ENCODE measurements at regions not wholly inside any gene's neighbourhood (a gene's known extent, or its start where the extent isn't known, plus 50 kb on each side); places are given as distances from the start of the nearest gene placed in this dataset.

DNA sequence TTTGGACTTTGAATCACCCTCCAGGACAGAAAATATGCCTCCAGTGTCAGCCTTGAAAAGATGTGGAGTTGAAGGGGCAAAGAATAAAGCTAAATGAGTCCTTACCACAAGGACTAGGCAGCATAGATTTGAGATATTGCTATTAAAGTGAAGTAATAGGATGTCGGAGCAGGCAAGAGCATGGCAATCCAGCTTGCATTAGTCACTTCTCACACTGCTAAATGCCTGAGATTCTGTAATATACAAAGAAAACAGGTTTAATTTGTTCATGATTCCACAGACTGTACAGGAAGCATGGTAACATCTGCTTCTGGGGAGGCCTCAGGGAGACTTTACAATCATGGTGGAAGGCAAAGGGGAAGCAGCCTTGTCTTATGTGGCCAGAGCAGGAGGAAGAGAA, 109.8 kb upstream of the PCDH7 start:
- DNase-seq, result no peak

DNA sequence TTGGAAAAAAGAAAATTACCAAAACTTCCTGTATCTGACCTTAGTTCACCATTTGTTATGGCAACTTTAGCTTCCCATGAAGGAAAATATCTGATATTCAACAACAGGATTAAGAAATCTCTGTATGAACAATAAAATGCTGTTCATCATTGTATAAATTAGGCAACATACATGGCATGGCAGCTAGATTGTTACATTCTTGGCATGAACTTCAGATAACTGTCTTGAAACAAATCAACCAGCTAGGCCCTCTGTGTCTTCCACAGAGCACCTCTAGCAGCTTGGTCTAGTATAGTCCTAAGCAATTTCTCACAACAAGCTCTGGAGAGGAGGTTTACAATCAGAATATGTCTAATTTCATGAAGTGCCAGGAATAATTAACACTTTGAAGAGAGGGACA, 105.4 kb upstream of the PCDH7 start:
- no peak for DNase-seq

DNA sequence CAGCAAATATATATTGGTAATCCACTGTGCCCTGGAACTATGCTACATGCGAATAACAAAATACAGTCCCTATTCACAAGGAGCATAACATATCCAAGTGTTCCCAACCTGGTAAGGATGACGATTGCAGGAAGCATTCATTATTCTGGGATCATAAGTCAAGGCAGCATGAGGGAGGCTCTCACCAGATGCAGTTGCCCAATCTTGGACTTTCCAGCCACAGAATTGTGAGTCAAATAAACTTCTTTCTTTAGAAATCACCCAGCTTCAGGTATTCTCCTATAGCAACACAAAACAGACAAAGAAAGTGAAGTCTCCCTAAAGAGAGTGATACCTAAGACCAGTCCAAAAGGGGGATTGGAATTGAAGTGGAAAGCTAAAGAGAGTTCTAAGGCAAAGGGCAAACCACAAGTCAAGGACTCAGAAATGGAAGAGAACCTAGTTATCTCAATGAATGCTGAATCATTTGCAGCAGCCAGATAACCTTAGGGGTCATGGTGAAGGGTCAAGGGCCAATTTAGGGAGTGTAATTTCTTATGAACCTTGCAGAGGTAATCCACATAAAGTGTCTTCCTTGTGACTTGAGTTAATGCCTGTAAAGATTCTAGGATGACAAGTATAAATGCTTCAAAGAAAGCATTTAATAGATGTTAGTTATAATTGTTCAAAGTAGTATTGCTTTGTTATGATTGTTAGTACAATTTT, 103.1 kb upstream of the PCDH7 start:
- DNase-seq, result no peak

DNA sequence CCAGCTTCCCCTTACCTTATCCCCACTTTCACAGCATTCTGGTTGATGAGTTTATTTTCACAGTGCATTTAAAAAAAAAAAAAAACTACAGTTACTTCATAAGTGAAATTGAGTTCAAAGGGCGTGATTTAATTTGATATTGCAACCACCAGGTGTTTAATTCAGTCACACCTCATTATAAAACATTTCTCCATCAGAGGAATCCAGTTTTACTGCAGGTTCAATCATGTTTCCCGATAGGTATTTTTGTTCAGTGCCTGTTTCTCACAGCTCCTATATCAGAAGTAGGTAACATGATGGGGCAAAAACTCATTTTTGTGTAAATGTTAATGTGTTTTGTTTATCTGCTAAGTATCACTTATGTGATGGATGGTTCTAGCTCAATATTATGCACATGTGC, 102.3 kb upstream of the PCDH7 start:
- no peak for DNase-seq

DNA sequence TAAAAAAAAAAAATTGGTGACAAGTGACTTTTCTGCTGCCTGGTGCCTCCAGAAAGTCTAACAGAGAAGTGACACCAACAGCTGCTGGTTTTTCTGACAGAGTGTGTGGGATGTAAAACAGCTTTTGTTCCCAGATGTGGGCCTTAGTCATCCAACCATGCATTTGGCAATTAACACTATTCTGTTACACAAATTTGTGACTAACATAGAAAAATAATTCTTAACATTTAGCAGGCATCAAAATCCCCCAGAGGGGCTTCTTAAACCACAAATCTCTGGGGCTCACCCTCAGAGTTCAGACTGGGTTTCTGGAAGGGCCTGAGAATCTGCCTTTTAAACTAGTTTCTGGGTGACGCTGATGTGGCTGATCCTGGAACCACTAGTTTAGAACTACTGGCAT, 100.5 kb upstream of the PCDH7 start:
- DNase-seq, result no peak

DNA sequence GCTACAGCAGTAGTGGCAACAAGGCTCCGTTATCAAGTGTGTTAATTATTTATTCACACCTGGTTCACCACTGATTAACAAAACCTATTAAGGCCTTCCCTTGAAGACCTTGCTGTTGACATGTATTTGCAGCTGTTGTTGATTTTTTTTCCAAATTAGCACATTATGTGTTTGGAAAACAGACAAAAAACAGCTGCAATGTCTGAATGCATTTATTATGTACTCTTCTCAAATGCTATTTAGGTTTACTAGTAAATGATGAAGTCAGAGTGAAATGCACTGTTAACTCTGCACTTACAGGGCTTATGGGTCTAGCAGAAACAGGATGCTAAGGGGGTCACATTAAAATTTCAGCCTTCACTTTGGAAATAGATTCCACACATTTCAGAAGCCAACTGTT, 99.5 kb upstream of the PCDH7 start:
- no peak for DNase-seq

DNA sequence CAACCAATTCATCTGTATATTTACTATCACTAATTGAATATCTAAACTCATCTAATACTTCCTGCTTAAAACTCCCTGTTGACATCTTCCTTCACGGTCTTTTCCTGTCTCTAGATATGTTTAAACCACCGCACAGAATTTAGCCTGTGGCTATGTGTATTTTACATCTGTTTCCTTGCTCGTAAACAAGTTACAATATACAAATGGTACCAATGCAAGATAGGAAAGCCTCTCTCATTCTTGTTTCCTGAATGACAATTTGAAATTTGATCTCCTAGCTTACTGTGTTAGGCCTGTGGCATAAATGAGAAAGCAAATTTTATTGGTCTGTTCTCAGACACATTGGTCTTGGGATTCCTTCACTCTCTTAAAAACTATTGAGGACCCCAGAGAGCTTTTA, 89.7 kb upstream of the PCDH7 start:
- DNase-seq, result no peak

DNA sequence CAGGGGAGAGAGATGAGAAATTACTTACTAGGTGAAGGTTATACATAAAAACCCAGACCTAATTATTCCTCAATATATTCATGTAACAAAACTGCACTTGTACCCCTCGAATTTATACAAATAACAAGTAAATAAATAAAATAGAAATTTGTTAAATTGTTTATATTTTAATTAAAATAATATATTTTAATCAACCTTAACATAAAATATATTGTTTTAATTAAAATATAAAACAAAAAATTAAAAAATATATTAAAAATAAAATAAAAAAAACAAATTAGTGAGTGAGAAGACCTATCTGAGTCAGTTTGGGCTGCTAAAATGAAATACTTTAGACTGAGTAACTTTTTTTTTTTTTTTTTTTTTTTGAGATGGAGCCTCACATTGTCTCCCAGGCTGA, 87.4 kb upstream of the PCDH7 start:
- DNase-seq, result no peak

DNA sequence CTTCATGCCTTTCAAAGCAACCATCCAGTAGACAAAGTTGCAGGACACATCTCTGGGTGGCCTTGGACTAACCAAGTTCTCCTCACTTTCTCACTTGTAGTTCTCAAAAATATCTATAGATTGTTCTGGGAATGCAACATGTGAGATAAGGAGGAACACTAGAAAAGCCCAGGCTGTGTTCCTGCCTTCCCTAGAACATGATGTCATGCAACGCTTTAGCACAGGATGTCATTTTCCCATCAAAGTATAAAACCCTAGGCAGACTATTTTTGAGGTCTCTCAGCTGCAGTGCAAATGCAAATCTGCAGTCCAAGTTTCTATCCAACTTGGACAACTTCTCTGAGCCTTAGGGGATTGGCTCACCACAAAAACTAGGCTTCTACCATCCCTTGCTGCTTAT, 78.8 kb upstream of the PCDH7 start:
- no peak for DNase-seq

DNA sequence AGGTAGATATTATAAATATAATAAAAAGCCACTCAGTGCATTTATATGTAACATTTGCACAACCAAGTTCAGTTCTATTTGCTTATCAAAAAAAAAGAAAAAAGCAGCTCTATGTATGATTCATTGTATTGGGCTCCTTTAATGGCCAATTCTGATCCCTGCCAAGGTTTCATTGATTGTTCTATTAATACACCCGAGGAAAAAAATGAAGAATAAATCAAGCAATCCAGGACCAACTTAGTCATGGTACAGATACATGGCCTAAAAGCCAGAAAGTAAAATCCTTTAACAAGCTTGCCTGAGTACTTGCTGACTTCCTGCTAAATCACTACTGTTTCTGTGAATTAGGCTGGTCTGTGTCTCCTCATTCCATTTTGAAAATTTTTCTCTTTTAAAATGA, 77.6 kb upstream of the PCDH7 start:
- DNase-seq, result no peak

DNA sequence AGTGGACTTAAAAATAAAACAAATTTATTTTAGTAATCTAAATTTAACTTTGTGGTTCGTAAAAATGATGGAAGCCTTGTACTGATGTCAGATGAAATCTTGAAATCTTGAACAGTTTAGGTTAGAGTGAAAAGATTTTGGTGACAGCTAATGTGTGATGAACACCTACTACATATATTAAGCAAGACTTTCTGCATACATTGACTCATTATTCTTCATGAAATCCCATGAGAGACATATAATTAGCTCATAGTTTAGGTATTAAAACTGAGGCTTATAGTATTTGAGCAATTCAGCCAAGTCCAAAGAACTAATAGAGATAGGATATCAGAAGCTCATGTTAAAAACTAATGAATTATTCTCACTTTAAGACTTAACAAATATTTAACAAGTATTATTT, 66.9 kb upstream of the PCDH7 start:
- DNase-seq, result no peak

DNA sequence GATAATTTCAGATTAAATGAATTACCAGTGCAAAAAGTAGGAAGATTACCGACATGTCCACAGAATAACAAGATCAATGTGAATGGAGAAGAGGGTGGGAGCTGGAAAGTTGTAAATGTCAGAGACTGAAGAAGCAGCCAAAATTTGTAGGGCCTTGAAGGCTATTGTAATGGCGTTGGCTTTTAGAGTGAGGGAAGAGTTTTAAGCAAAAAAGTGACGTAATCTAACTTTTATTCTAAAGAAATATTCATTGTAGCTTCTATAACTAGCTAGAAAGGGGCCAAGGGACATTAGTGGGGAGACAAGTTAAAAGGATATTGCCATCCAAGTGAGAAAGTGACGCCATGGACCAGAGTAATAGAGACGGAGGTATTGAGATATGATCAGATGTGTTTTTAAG, 63.3 kb upstream of the PCDH7 start:
- no peak for DNase-seq

DNA sequence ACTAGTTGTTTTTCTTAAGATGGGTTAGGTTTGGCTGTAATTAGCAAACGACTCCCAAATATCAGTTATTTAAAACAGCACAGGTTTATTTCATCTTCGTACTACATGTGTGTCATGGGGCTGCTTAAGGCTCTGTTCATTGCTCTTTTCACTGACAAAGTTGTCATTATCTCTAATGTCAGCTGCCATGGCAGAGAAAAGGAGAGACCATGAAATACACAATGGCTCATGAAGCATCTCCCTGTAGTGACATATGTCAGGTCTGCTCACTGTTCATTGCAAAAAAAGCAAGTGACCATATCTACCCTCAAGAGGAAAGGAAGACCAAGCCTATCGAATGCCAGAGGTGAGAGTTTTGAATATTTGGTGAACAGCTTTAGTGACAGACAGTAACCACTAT, 52.2 kb upstream of the PCDH7 start:
- DNase-seq, result no peak

DNA sequence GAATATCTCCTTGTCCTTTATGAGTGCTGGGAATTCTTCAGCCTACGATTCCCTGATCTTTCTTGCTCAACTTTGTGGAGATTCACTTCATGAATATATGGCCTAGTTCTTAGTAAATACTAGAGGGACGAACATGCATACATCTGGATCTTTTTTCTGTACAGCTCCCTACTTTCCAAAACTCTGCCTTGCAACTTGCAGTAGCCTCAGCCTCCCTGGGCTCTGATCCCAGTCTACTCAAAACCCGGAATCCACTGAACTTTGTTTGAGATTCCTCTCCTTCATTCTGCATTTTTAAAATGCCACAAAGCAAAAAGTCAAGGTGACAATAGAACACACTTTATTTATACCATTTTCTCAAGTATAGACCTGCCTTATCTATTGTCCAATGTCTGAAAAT, 50.0 kb upstream of the PCDH7 start:
- DNase-seq, result no peak
